ENCODE measurements at regions not wholly inside any gene's neighbourhood (a gene's known extent, or its start where the extent isn't known, plus 50 kb on each side); places are given as distances from the start of the nearest gene placed in this dataset.

GRCh38 chr2:9065901-9066300 lies 62.4 kb upstream of the MBOAT2 start:
- H3K36me3 ChIP-seq: no peaks in the 10 kb centered on the region
- 70 to 79% methylated on average over 1 of the region's 1 CpG for WGBS, 2 donors
- no peak overlapping the region for H3K27ac ChIP-seq
- DNase-seq: no peak
- H3K27me3 ChIP-seq: no peaks in the 10 kb centered on the region
- H3K4me1 ChIP-seq: no peaks in the 10 kb centered on the region
- FAIRE-seq: no peak
- intact Hi-C loops (cut with DNase I): no loop called here
- ATAC-seq: no peak
- H3K4me3 ChIP-seq: no peak overlapping the region
- H3K9me3 ChIP-seq: peaks cover 0 to 3% (median 0%) of the 10 kb centered on the region in 4 donors
- no peak for TF ChIP-seq CTCF (IDR thresholded peaks at IDR 0.05)

GRCh38 chr2:9063023-9063606 lies 59.6 kb upstream of the MBOAT2 start:
- Histone ChIP-seq H3K9me3 (no peaks in the 10 kb centered on the region), H3K27ac (no peak overlapping the region), H3K36me3 (no peaks in the 10 kb centered on the region), H3K4me1 (no peaks in the 10 kb centered on the region), H3K4me3 (no peak overlapping the region), H3K27me3 (no peaks in the 10 kb centered on the region)
- WGBS, 2 donors: 65 to 75% methylated on average over 2 of the region's 2 CpGs
- FAIRE-seq: no peak
- TF ChIP-seq CTCF (IDR thresholded peaks at IDR 0.05): no peak
- intact Hi-C loops (cut with DNase I): no loop called here
- DNase-seq: no peak
- no peak for ATAC-seq

- no peak for TF ChIP-seq CTCF (IDR thresholded peaks at IDR 0.05)
- intact Hi-C loops (cut with DNase I): no loop called here
- H3K4me3 ChIP-seq: no peak overlapping the region
- no peak for DNase-seq
- WGBS, 2 donors: 67 to 81% methylated on average over 4 of the region's 4 CpGs
- H3K27ac ChIP-seq: no peak overlapping the region
- no peaks in the 10 kb centered on the region for H3K4me1 ChIP-seq
- no peak for ATAC-seq
- H3K27me3 ChIP-seq: no peaks in the 10 kb centered on the region
- no peaks in the 10 kb centered on the region for H3K36me3 ChIP-seq
- no peak for FAIRE-seq
- no peaks in the 10 kb centered on the region for H3K9me3 ChIP-seq
These were observed 57.3 kb upstream of the MBOAT2 start for GRCh38 chr2:9060819-9061218.

GRCh38 chr2:9057939-9058761 lies 54.7 kb upstream of the MBOAT2 start:
- DNase-seq: no peak
- Histone ChIP-seq H3K27ac (no peak overlapping the region), H3K27me3 (no peaks in the 10 kb centered on the region), H3K9me3 (no peaks in the 10 kb centered on the region), H3K4me1 (no peaks in the 10 kb centered on the region), H3K36me3 (no peaks in the 10 kb centered on the region), H3K4me3 (no peak overlapping the region)
- intact Hi-C loops (cut with DNase I): no loop called here
- no peak for ATAC-seq
- WGBS, 2 donors: 77 to 86% methylated on average over 9 of the region's 9 CpGs
- no peak for FAIRE-seq
- TF ChIP-seq CTCF (IDR thresholded peaks at IDR 0.05): no peak

- Histone ChIP-seq H3K4me3 (no peak overlapping the region), H3K36me3 (no peaks in the 10 kb centered on the region), H3K9me3 (no peaks in the 10 kb centered on the region), H3K27me3 (no peaks in the 10 kb centered on the region), H3K4me1 (no peaks in the 10 kb centered on the region), H3K27ac (no peak overlapping the region)
- FAIRE-seq (no peak), DNase-seq (no peak), ATAC-seq (no peak)
- no peak for TF ChIP-seq CTCF (IDR thresholded peaks at IDR 0.05)
- intact Hi-C loops (cut with DNase I): no loop called here
- 81% methylated on average over 4 of the region's 4 CpGs for WGBS, 2 donors
These were observed 52.0 kb upstream of the MBOAT2 start for GRCh38 chr2:9055471-9055870.

All from pancreas (tissue), 10 donors.